ENCODE measurements at regions not wholly inside any gene's neighbourhood (a gene's known extent, or its start where the extent isn't known, plus 50 kb on each side); places are given as distances from the start of the nearest gene placed in this dataset.

- TF ChIP-seq CTCF (IDR thresholded peaks at IDR 0.05): no peak
- no peak for TF ChIP-seq POLR2A (IDR thresholded peaks at IDR 0.05)
These were observed 146.0 kb upstream of the GRM7 start for GRCh38 chr3:6714962-6715361.

Measured in Peyer's patch (tissue), 4 donors.